ENCODE measurements at regions not wholly inside any gene's neighbourhood (a gene's known extent, or its start where the extent isn't known, plus 50 kb on each side); places are given as distances from the start of the nearest gene placed in this dataset.

GRCh38 chr14:76603713-76604112, 157.6 kb upstream of the VASH1 start:
- TF ChIP-seq POLR2A (IDR thresholded peaks at IDR 0.05): no peak
- TF ChIP-seq, protein P1, sequence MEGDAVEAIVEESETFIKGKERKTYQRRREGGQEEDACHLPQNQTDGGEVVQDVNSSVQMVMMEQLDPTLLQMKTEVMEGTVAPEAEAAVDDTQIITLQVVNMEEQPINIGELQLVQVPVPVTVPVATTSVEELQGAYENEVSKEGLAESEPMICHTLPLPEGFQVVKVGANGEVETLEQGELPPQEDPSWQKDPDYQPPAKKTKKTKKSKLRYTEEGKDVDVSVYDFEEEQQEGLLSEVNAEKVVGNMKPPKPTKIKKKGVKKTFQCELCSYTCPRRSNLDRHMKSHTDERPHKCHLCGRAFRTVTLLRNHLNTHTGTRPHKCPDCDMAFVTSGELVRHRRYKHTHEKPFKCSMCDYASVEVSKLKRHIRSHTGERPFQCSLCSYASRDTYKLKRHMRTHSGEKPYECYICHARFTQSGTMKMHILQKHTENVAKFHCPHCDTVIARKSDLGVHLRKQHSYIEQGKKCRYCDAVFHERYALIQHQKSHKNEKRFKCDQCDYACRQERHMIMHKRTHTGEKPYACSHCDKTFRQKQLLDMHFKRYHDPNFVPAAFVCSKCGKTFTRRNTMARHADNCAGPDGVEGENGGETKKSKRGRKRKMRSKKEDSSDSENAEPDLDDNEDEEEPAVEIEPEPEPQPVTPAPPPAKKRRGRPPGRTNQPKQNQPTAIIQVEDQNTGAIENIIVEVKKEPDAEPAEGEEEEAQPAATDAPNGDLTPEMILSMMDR (IDR thresholded peaks at IDR 0.05 in 4 of 5, conservative IDR thresholded peaks at IDR 0.05 in 1 of 5): no peak
